Fibroblast of the aortic adventitia (primary cell): ENCODE measurements at regions not wholly inside any gene's neighbourhood (a gene's known extent, or its start where the extent isn't known, plus 50 kb on each side); places are given as distances from the start of the nearest gene placed in this dataset.

Experiments used
- DNase-seq: peaks from one replicate; pipeline ENCODE4 v3.0.0-alpha.2; 2010; ENCODE audit warnings: low read depth
- H3K4me3 ChIP-seq: 2 replicates; pipeline ENCODE4 v1.5.1; 2011; ENCODE audit warnings: low read depth, mild to moderate bottlenecking, control low read depth, low read length, moderate library complexity
- TF ChIP-seq, protein P1 (sequence below): IDR thresholded peaks from 2 replicates; pipeline ENCODE4 v1.5.1; 2011; ENCODE audit warnings: mild to moderate bottlenecking, low read length, control low read depth, inconsistent platforms; ENCODE audit not compliant: insufficient read depth

DNA sequence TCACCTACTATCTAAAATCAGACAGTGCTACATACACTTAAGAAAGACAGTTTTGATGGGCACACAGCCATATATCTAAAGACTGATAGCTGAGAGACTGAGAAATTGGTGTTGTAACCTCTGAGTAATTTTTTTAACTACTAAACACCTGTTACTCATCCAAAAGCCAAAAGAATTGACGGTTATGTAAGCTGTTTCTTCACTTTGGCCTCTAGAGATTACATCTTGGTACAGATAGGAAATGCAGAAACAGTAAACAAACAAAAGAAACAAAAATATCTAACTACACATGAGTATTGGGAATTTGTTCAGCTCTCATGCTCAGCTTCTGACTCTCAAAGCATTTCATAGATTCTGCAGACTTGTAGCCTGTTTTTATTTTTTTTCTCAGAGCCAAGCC is 152.1 kb upstream of the GAS1 start:
- no peak overlapping the region for H3K4me3 ChIP-seq
- no peak for DNase-seq
- TF ChIP-seq, protein P1, sequence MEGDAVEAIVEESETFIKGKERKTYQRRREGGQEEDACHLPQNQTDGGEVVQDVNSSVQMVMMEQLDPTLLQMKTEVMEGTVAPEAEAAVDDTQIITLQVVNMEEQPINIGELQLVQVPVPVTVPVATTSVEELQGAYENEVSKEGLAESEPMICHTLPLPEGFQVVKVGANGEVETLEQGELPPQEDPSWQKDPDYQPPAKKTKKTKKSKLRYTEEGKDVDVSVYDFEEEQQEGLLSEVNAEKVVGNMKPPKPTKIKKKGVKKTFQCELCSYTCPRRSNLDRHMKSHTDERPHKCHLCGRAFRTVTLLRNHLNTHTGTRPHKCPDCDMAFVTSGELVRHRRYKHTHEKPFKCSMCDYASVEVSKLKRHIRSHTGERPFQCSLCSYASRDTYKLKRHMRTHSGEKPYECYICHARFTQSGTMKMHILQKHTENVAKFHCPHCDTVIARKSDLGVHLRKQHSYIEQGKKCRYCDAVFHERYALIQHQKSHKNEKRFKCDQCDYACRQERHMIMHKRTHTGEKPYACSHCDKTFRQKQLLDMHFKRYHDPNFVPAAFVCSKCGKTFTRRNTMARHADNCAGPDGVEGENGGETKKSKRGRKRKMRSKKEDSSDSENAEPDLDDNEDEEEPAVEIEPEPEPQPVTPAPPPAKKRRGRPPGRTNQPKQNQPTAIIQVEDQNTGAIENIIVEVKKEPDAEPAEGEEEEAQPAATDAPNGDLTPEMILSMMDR = no peak

DNA sequence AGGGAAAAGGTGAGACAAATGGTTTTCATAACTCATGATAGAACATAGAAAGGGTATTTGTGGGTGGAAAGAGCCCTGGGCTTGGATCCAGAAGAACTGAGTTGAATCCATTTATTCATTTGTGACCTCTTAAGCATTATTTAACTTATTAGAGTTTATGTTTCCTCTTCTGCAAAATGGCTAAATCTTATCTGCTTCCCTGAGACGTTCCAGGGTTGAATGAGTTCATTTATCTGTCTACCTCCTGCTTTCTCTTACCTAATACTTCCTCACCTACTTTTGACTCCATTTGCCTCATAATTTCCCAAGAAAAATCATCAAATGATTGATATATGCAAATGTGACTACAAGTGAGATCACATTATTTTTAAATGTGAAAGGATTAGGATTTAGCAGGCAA is 152.7 kb upstream of the GAS1 start:
- no peak for DNase-seq
- TF ChIP-seq, protein P1 = no peak
- H3K4me3 ChIP-seq = no peak overlapping the region

GRCh38 chr9:87102126-87102525 is 154.8 kb upstream of the GAS1 start:
- TF ChIP-seq, protein P1 = no peak
- no peak overlapping the region for H3K4me3 ChIP-seq
- DNase-seq = no peak

DNA sequence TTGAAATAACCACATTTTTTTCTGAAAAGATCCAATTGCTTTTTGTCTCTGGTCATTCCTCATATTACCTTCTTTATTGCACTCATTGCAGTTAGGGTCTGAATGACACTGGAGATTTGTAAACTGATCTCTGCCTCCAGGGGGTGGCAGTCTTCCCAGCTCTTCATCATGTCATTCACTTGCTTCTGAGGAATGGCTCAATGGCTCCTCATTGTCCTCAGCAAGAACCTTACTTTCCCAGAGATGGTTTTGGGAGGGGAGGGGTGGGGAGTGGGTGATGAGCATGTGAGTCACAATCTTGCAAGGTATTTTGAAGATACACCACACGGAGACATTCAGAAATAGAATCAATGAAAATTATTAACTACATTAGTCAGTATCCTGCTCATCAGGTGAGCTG is 159.8 kb upstream of the GAS1 start:
- no peak overlapping the region for H3K4me3 ChIP-seq
- DNase-seq = no peak
- TF ChIP-seq, protein P1 = no peak

GRCh38 chr9:87108661-87109060 is 161.4 kb upstream of the GAS1 start:
- H3K4me3 ChIP-seq = no peak overlapping the region
- TF ChIP-seq, protein P1 = no peak
- DNase-seq = no peak

DNA sequence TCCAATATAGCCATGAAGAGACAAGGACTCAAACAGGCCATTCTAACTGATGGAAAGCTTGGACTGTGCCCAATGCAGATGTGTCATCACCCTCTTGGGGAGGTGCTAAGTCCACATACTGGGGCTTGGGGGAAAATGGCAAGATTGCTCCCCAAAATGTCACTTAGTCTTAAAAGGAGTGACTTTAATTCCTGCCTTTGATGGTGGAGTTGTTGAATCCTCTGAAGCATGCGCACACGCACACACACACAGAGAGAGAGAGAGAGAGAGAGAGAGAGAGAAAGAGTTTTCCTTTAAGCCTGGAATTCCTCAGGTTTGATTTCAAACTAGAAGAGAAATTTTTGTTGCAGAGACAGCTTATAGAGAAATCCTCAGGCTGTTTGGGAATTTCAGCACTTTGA is 161.9 kb upstream of the GAS1 start:
- no peak overlapping the region for H3K4me3 ChIP-seq
- TF ChIP-seq, protein P1 = no peak
- DNase-seq = peak; percentile 25

- DNase-seq = no peak
Measured at GRCh38 chr9:87109851-87110250, 162.5 kb upstream of the GAS1 start.

More at GRCh38 chr9:87109851-87110250, 162.5 kb upstream of the GAS1 start:
- TF ChIP-seq, protein P1 = no peak
- H3K4me3 ChIP-seq = no peak overlapping the region
